MCF 10A (cell line): ENCODE measurements at regions not wholly inside any gene's neighbourhood (a gene's known extent, or its start where the extent isn't known, plus 50 kb on each side); places are given as distances from the start of the nearest gene placed in this dataset.

Source experiments
- BruUV-seq: library from RNA; stranded (reverse); fragments of 400-500 nt; replicated peaks from 2 replicates; lab custom pipeline; 2021; lab: Mats Ljungman, UMichigan
- CTCF ChIA-PET: fragments of 300-600 bp; sonication (Branson Sonifier 250); formaldehyde crosslinking; extraction: SDS; loops from one replicate; lab custom pipeline; 2021; ENCODE audit warnings: antibody characterized with exemption, inconsistent platforms; lab: Yijun Ruan, JAX
- POLR2A ChIA-PET: fragments of 300-600, 350-650 bp; sonication (Branson Sonifier 250); formaldehyde crosslinking; extraction: SDS; loops from one replicate; lab custom pipeline; 2020; ENCODE audit warnings: antibody characterized with exemption, inconsistent platforms; lab: Yijun Ruan, JAX
- DNase-seq: peaks from one replicate; pipeline ENCODE4 v3.0.0-alpha.2; 2018; ENCODE audit not compliant: unreplicated experiment
- H3K27ac Mint-ChIP-seq: one replicate; pipeline ENCODE4 v1.8.0; 2022; ENCODE audit warnings: mild to moderate bottlenecking, low read depth, mixed read lengths; ENCODE audit not compliant: unreplicated experiment
- H3K27me3 Mint-ChIP-seq: one replicate; pipeline ENCODE4 v1.8.0; 2022; ENCODE audit warnings: mixed read lengths; ENCODE audit not compliant: insufficient read depth, unreplicated experiment
- H3K36me3 Mint-ChIP-seq: one replicate; pipeline ENCODE4 v1.8.0; 2022; ENCODE audit warnings: mild to moderate bottlenecking, moderate library complexity, mixed read lengths; ENCODE audit not compliant: insufficient read depth, unreplicated experiment
- H3K4me1 Mint-ChIP-seq: one replicate; pipeline ENCODE4 v1.8.0; 2022; ENCODE audit warnings: mixed read lengths; ENCODE audit not compliant: insufficient read depth, unreplicated experiment
- H3K4me3 Mint-ChIP-seq: one replicate; pipeline ENCODE4 v1.8.0; 2022; ENCODE audit warnings: mild to moderate bottlenecking, moderate library complexity, mixed read lengths; ENCODE audit not compliant: unreplicated experiment
- H3K9me3 Mint-ChIP-seq: one replicate; pipeline ENCODE4 v1.8.0; 2022; ENCODE audit warnings: mixed read lengths; ENCODE audit not compliant: unreplicated experiment
- intact Hi-C: fragments of 100-400 bp; cut with micrococcal nuclease; formaldehyde crosslinking; loops from 2 replicates; pipeline ENCODE4 v1.14.1; 2022
- TF ChIP-seq, protein P1 (sequence below): fragments of 200-600 bp; IDR thresholded peaks from one replicate; pipeline ENCODE4 v1.8.0; 2022; ENCODE audit warnings: antibody characterized with exemption, mild to moderate bottlenecking; ENCODE audit not compliant: unreplicated experiment

GRCh38 chr2:228654707-228655106 is 473.2 kb upstream of the SPHKAP start:
- Mint-ChIP-seq H3K9me3 (no peaks in the 10 kb centered on the region), H3K4me1 (no peaks in the 10 kb centered on the region), H3K27ac (no peak overlapping the region), H3K27me3 (peaks cover 71% of the 10 kb centered on the region), H3K4me3 (no peak overlapping the region), H3K36me3 (no peaks in the 10 kb centered on the region)
- no peak for DNase-seq
- intact Hi-C loops, result loop anchor here (5.0 to 10.0 kb wide), 3 partner anchors 1000 to 1247 kb away; partner anchors contain the start of gene AGFG1
- TF ChIP-seq, protein P1, sequence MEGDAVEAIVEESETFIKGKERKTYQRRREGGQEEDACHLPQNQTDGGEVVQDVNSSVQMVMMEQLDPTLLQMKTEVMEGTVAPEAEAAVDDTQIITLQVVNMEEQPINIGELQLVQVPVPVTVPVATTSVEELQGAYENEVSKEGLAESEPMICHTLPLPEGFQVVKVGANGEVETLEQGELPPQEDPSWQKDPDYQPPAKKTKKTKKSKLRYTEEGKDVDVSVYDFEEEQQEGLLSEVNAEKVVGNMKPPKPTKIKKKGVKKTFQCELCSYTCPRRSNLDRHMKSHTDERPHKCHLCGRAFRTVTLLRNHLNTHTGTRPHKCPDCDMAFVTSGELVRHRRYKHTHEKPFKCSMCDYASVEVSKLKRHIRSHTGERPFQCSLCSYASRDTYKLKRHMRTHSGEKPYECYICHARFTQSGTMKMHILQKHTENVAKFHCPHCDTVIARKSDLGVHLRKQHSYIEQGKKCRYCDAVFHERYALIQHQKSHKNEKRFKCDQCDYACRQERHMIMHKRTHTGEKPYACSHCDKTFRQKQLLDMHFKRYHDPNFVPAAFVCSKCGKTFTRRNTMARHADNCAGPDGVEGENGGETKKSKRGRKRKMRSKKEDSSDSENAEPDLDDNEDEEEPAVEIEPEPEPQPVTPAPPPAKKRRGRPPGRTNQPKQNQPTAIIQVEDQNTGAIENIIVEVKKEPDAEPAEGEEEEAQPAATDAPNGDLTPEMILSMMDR, result no peak
- POLR2A ChIA-PET, result no interaction called here
- CTCF ChIA-PET, result interaction anchor here (0.6 to 1.3 kb wide), 4 partner anchors 7 to 950 kb away, joined by 3 to 7 read pairs (median 3); no protein-coding TSS in a partner anchor
- BruUV-seq, result no TSS peak

- intact Hi-C loops, result loop anchor here (10.0 kb wide), 1 partner anchor 999 kb away; no protein-coding TSS in a partner anchor
- no TSS peak for BruUV-seq
- POLR2A ChIA-PET, result no interaction called here
Measured at GRCh38 chr2:228653884-228654283, 472.4 kb upstream of the SPHKAP start.

DNA sequence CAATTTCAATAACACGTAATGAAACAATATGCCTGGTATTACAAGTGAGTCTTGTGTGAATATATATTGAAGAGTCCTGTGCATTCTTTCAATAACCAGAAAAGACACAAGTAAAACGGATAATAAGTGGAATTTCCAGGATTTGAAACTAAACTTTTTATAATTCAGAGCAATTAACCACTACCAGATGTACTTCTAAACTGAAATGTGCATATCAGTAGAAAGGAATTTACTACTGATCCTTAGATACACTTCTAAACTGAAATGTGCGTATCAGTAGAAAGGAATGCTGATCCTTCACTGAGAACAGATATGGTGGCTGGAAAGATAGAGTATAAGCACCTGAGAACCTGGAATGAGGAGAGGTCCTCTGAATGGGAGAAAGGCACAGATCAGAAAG is 470.9 kb upstream of the SPHKAP start:
- no peak for DNase-seq
- no TSS peak for BruUV-seq
- ChIA-PET CTCF (no interaction called here), POLR2A (no interaction called here)
- H3K27me3 Mint-ChIP-seq, result peaks cover 89% of the 10 kb centered on the region
- intact Hi-C loops, result loop anchor here (10.0 kb wide), 1 partner anchor 998 kb away; no protein-coding TSS in a partner anchor
- TF ChIP-seq, protein P1, result no peak
- no peak overlapping the region for H3K27ac Mint-ChIP-seq
- no peak overlapping the region for H3K4me3 Mint-ChIP-seq
- no peaks in the 10 kb centered on the region for H3K9me3 Mint-ChIP-seq
- no peaks in the 10 kb centered on the region for H3K36me3 Mint-ChIP-seq
- H3K4me1 Mint-ChIP-seq, result no peaks in the 10 kb centered on the region

More at GRCh38 chr2:228653884-228654283, 472.4 kb upstream of the SPHKAP start:
- TF ChIP-seq, protein P1, result no peak
- H3K4me3 Mint-ChIP-seq, result no peak overlapping the region
- peaks cover 74% of the 10 kb centered on the region for H3K27me3 Mint-ChIP-seq
- no peak overlapping the region for H3K27ac Mint-ChIP-seq
- H3K36me3 Mint-ChIP-seq, result no peaks in the 10 kb centered on the region
- H3K4me1 Mint-ChIP-seq, result no peaks in the 10 kb centered on the region
- CTCF ChIA-PET, result interaction anchor here (0.6 to 1.3 kb wide), 5 partner anchors 8 to 763 kb away, joined by 3 to 7 read pairs (median 4); no protein-coding TSS in a partner anchor
- H3K9me3 Mint-ChIP-seq, result no peaks in the 10 kb centered on the region
- DNase-seq, result no peak

DNA sequence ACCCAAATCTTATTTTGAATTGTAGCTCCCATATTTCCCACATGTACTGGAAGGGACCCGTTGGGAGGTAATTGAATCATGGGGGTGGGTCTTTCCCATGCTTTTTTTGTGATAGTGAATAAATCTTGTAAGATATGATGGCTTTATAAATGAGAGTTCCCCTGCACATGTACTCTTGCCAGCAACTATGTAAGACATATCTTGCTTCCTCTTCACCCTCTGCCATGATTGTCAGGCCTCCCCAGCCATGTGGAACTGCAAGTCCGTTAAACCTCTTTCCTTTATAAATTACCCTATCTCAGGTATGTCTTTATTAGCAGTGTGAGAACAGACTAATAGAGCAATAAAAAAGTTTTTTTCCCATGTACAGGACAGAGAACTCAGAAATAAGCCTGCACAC is 468.4 kb upstream of the SPHKAP start:
- BruUV-seq, result no TSS peak
- CTCF ChIA-PET, result no interaction called here
- H3K27me3 Mint-ChIP-seq, result peaks cover 81% of the 10 kb centered on the region
- POLR2A ChIA-PET, result no interaction called here
- TF ChIP-seq, protein P1, result no peak
- H3K4me3 Mint-ChIP-seq, result no peak overlapping the region
- H3K36me3 Mint-ChIP-seq, result no peaks in the 10 kb centered on the region
- no peaks in the 10 kb centered on the region for H3K4me1 Mint-ChIP-seq
- H3K27ac Mint-ChIP-seq, result no peak overlapping the region
- DNase-seq, result no peak
- intact Hi-C loops, result loop anchor here (10.0 kb wide), 1 partner anchor 995 kb away; no protein-coding TSS in a partner anchor
- no peaks in the 10 kb centered on the region for H3K9me3 Mint-ChIP-seq
